Inflammatory macrophage treated with lipopolysaccharide for 4 hours (primary cell): ENCODE measurements at regions not wholly inside any gene's neighbourhood (a gene's known extent, or its start where the extent isn't known, plus 50 kb on each side); places are given as distances from the start of the nearest gene placed in this dataset.

ENCODE experiments used
- DNase-seq: peaks from one replicate; pipeline ENCODE4 v3.0.0-alpha.2; 2020

DNA sequence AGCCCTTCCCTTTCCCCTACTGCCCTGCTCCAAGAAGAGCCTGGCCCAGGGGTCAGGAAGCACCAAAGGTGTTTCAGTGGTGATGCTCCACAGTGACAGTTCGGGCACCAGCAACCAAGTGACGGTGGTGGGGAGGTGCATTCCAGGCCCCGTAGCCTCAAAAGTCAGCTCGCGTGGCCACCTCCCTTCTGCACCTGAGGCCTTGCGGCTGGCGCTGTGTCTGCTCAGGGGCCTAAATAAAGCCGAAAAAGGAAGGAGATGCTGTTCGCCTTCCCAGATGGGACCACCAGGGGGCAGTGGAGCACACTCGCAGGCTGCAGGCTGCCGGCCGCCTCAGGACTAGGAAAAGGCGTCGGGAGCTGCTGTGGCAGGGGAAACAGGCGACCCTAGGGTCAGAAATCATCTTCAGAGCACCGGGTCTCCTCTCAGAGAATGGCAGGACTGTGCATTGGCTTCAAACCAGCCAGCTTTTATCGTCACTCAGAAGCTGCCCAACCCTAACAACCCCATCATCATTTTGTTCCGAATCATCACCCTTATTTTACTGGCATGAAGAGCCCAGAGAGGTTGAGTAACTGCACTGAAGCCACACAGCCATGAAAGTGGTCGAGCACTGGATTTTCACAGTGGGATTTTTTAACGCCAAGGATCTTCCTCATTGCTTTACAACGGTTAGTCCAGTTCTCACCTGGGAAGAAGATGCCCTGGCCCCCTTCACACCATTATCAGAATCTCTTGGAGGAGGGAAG is 213.0 kb upstream of the CELF4 start:
- peak; percentile 23 for DNase-seq

DNA sequence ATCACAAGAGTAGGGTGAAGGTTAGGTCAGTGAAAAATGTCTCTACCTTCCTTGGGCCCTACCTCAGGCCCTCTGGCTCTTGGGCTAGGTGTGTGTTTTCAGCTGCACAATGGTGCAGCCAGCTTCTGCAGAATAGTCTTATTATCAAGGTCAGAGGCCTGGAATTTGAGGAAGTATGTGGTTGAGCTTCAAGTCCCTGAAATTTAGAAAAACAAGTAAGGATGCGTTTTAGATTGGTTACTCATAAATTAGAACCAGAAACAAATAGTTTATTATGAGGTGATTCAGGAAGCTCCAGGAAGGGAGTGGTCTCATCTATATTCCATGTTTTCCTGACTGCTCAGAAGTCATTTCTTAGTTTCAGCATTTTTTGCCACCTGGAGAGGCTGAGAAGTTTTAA is 204.2 kb upstream of the CELF4 start:
- DNase-seq = no peak

DNA sequence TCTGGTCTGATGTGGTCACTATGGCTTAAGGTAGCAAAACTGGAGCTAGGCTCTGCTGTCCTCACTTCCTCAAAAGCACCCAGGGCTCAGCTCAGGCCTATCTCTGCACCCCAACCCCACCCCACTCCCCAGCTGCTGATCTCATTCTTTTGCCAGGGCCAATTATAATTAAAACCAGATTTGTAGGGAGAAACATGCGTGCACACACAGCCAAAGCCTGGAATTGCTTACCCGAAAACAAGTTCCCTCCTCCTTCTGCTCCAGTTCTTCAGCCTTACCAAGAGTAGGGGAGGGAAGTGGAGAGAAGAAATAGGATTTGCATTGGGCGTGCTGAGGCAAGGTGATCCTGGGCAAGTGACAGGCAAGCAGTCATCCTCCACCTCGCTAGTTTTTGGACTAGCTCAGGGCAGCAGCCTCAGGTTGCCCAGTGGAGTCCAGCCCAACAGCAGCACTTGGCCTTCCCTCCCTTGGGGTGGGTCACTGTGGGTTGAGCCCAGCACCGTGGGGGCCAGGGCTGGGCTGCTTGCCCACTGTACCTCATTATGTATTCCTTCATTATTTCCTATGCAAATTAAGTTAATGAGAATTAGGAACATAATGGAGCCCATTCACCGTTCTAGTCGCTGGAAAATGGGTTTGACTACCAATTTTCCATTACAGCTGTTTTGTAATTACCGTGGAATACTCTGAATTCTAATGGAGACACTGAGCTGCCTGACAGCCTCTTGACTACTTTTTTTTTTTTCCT is 199.1 kb upstream of the CELF4 start:
- DNase-seq = no peak

DNA sequence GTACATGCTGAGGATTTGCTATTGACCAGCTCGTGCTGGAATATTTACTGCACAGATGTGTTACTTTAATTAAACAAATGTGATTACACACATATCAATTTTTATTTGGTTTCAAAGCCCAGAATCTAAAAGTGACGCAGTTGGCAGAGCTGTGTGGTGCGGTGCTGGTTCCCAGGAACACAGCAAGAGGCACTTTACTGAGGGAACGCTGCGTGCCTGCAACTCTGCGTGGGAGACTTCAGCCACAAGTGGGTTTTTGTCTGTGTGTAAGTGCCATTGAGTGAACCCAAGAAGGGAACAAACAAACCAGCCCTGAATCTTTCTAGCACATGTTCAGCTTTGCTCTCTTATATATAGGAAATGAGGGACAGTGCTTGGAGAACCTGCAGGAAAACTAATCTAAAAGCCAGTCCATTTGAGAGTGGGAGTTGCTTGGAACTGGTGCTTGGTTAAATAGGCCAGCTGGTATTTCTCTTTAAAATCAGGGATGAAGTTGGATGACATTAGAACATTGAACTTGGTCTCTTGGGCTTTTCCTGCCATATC is 196.6 kb upstream of the CELF4 start:
- DNase-seq = no peak

DNA sequence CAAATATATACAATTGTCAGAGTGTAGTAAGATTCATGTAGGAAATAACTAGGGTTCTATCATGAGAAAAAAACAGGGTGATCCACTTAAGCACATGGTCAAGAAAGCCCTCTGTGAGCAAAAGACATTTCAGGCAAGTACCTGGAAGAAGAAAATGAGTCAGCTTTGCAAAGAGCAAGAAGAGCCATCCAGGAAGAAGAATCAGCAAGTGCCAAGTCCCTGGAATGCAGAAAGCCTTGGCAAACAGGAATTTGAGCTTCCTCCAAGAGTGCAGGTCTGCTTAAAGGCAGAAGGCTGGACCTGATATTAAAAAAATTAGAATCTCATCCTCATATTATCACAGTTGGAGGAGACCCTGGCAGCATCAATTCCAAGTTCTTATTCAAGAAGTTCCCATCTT is 188.5 kb upstream of the CELF4 start:
- no peak for DNase-seq

DNA sequence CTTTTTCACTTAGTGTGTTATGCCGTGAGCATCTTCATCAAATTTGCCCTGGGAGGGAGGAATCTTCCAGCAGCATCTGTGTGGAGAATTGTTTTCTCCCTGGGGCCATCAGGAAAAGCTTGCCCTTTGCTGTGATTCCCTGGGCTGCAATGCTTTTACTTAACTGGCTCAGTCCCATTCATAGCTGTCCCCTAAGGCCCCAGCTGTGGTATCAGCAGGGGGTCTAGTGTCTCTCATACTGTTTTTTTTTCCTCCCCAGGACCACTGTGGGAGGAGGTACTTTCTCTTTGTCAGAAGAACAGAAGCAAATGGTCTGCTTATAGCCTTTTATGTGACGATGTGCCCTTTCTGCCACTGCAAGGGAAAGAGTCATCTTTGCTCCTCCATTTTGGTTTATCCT is 176.8 kb upstream of the CELF4 start:
- no peak for DNase-seq

DNA sequence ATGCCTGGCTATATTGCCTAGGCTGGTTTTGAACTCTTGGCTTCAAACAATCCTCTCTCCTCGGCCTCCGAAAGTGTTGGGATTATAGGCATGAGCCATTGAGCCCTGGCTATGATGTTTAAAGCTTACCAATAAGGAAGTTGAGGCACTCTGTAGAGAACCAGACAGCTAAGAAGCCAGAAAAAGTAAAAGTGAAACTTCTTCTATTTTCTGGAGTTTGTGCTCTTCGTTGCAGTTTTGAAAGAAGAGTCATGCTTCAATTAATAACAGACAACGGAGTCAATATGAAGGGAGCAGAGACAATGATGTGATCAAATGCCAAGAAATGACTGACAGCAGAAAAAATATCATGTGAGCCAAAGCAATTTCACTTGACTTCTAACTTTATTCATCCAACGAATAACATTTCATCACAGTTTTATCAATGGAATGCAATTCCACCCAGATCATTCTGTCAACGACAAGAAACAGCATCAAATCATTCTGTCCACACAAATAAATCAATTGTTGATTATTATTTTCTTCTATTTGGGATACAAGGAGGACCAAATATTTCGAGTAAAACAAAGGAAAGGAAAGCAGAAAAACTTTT is 175.5 kb upstream of the CELF4 start:
- no peak for DNase-seq

DNA sequence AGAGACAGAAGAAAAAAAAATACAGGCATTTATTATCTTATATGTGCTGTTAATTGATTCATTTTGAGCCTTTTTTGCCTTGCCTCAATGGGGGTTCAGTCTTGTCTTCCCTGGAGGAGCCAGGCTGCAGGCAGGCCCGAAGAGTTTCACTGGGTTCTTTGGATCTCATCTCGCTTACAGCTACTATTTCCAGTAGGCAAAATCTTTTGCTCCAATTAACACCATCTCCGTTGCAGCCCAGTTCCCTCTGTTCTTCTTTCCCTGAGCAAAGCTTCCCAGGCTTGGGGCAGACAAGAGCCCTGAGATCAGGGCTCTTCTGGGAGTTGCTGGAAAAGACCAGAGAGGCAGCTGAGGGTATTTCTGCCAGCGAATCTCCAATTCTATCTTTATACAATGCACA is 168.8 kb upstream of the CELF4 start:
- DNase-seq = no peak

DNA sequence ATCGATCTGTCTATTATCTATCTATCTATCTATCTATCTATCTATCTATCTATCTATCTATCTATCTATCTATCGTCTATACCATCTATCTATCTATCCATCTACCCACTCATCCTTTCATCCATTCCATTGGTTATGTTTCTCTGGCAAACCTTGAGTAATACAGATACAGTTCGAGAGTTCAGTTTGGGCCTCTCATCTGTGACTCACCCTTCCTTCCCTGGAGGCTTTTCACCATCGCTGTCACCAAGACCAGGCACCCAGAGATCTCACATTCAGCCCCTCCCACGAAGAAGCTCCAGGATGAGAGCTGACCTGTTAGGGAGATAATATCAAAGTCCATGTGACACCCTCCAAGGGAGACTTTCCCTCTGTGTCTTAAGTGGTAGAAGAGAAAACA is 164.1 kb upstream of the CELF4 start:
- DNase-seq = no peak

DNA sequence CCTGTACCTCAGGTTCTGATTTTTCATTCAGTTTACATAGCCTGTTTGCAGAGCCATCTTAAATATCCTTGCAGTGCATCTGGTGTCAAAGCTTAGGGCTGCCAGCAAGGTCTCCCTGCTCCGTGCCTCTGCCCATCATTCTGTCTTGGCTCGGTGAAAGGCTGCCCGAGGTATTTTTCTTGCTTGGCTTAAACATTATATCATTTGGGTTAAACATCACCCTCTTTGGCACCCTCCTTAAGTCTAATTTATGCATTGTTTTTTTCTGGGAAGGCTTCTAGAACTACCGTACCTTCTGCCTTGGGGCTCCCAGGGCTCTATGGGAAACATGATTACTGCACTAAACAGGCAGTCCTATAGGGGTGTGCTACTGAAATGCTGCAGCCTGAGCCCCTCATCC is 158.6 kb upstream of the CELF4 start:
- DNase-seq = no peak

DNA sequence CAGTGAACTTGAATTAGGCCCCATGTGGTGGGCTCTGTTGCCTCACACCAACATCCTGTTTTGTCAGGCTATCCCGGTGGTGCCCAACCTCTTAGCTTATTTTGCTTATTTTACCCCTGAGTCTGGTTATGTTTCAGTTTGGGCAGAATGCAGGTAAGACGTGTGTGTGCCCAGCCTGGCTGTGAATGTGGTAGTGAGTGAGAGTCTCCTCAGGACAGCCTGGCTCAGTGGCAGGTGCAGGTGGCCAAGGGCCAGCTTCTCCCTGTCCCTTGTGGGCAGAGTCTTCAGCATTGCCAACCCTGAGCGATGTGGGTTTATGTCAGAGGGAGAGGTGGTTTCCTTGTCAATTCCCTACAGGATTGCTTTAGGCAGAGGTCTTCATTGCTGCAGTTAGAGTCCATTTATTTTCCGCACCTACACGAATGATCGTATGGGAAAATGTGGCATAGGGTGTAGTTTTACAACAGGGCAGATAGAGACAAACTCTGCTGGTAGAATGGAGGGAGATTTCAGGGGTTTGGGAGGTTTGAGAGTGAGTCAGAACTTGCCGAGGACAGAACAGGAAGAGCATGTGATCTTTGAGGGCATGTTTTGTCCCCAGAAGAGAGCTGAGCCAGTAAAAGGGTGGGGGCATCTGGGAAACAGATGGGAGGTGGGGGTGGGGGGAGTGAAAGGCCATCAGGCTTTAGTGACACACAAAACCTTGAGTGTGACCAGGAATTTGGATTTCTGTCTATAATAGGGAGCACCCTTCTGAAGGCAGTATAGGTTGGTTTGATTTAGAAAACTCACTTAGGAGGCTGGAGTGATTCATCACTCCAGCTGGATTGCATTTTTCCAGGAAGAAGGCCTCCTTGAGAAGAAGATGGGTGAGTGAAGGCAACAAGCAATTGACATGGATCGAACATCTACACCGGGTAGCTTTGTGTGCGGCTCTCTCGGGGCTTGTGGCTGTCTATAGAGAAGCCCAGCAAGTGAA is 156.2 kb upstream of the CELF4 start:
- DNase-seq = peak; percentile 2

DNA sequence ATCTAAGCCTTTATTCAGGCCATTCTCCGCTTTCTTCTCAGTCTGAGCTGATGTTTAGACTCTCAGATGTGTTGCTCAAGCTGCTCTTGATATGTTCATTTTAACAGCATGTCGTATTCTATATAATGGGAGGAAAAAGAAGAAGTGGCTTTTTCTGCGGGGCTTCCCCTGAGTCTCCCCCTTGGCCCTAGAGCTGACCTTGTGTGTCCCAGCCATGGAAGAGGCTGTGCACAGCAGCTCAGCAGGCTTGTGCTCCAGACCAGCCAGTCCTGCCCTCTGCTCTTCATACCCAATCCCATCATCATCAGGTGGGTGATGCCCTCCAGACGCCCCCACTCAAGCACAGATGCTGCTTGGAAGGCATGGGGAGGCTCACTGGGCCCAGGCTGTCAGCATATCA is 155.1 kb upstream of the CELF4 start:
- peak; percentile 62 for DNase-seq

DNA sequence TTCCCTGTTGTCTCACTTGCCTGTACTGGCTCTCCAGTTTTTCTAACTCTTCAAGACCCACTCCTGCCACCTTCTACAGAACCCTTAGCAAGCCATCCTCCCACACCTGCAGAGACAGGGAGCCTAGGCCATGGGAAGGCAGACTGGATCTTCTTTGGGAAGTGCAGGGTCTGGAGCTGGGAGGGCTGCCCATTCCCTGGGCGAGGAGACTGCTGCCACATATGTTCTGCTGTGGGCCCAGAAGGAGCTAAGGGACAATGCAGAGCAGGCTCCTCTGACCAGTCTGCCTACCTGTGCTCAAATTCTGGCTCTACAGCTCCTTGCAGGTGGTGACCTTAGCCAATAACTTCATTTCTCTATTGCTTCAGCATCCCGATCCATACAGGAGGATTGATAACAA is 152.1 kb upstream of the CELF4 start:
- DNase-seq = no peak

DNA sequence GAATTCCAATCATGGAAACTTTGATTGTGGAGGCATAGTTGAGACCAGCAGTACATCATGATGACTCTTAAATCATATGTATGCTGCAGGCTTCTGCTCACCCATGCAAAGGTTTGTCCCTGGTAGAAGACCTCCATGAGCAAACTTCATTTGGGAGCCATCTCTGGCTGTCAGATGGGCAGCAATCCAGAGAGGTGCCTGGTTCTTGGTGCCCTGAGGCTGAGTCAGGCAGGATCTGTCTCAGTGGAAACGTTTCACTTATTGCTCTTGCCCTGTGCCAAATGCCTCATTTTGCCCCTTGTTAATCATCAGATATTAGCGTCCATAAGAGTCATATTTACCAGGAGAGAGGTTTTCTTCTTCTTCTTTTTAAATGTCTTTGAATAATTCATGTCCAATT is 151.5 kb upstream of the CELF4 start:
- DNase-seq = no peak

DNA sequence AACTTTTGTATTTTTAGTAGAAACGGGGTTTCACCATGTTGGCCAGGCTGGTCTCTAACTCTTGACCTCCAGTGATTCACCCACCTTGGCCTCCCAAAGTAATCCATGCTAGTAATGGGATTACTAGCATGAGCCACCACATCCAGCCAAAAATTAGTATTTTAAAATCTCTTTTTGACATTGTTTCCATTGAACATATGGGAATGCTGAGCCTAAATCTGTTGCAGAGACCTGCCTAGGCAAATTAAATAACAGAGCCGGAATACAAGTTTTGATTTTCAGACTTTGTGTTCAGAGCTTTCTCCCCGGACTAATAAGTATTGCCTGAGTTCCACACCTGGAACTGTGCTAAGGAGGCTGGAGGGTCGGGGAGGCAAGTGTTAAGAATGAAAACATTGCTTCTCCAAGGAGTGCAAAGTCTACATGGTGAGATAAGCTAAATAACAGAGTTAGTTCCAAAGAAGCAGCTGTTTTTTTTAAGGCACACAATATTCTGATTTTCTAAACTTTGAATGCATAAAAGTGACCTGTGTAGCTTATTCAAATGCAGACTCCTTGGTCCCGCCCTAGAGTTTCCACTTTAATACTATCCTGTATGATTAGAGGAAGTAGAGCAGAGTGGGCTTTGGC is 150.6 kb upstream of the CELF4 start:
- no peak for DNase-seq

DNA sequence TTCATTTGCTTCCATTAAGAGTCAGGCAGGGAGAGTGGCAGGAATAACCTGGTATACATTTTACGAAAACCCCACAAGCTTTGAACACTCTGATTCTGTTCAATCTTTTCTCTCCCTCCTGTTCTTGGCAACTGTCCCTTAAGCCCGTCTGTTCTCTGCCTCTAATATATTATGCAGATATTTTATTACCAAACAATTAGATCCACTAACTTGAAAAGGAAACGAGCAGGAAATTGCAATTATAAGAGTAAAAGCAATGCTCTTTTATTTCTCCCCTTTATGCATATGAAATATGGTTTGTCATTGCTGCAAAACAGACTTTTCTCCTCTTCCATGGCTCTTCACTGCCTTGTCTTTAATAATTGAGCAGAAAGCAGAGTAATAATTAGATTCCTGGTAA is 149.1 kb upstream of the CELF4 start:
- no peak for DNase-seq

DNA sequence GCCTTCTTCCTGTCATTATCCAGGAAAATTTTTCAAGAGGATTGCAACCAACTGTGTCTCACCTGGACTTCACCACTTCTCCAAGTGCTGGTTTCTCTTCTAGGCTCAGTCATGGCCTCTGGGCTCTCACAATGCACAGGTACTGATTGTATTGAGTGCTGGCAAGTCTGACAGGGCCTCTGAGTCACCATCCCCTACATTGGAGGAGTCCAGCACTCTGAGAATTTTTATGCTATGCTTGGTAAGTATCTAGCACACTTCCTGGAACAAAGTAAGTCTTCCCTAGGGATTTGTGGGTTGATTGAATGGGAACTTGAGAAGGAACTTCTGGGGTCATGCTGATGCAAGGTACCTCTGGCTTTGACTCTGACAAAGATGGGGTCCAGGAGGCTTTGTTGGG is 147.2 kb upstream of the CELF4 start:
- no peak for DNase-seq

DNA sequence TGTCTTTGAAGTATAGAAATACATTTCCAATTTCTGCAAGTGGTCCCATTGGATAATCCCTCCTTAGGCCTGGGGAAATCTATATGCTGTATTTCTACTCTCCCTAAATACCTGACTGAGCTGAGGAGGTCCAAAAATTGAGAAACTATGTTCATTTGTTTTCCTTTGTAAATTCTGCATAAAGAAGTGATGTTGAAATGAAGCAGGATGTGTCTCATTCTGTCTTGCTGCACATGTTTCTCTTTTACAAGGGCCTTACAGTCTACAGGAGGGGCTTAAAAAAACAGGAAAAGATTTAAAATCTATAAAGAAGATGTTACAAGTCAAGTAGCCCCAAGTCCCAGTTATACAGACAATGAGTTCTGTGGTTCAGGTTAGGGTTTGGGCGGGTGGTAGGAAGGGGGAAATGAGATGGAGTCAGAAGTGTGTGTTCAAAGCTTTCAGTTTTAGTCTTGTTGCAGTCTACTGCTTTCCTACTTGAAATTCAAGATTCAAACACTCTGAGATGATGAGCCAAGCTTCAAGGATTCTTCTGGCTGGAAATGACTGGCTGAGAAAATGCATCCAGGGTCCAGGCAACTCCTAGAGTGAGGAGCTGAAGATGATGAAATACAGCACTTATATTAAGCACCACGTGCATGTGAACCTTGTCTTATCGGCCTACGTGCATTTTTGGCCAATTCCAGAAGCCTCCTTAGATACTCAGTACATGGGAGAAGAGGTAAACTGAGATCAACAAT is 146.3 kb upstream of the CELF4 start:
- DNase-seq = no peak

DNA sequence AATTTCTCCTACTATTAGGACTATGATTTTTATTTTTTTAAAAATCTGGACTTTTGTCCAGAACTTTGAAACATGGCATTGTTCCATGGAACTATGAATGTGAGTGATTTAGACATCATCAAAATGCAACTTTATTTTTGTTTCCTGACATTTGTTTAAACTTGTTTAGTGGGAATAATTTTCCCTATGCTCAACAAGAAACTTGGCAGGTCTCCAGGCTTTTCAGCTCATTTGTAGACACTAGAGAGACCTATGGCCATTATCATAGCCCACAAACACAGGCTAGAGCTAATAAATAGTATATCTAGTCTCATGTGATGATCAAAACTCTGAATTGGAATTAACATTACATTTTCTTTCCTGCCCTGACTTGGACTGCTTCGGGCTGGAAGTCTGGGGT is 145.1 kb upstream of the CELF4 start:
- DNase-seq = no peak

DNA sequence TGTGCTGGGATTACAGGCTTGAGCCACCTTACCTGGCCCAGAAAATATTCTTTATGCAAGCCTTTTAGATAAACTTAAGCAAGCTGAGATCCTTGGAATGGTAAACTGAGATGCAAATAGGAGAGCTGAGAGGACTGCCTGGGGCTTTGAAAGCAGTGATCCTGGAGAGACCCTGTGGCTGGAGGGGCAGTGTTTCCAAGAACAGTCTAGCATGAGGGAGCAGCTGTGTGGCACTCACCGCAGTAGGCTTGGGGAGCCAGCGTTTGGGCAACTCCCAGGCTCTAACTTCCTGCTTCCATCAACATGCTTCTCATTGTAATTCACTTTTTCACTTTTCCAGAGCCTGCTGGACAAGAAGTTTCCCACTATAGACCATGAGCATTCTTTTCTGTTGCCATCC is 144.1 kb upstream of the CELF4 start:
- DNase-seq = no peak

DNA sequence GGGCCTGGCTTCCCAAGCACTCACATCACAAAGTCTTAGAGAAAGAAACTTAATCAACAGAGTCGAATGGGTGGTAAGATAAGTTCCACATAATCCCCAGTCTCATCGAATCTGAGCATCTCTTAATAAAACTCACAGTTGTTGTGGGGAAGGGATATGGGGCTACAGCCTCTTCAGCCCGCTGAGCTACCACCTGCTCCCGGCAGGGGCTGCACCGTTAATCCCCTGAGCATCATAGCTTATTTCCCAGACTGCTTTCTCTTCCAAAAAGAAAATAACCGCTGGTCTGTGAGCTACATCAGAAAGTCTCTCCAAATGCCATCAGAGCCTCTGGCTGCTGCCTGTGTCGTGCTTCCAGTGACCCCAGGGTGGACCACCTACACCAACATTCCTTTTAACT is 139.4 kb upstream of the CELF4 start:
- DNase-seq = no peak

DNA sequence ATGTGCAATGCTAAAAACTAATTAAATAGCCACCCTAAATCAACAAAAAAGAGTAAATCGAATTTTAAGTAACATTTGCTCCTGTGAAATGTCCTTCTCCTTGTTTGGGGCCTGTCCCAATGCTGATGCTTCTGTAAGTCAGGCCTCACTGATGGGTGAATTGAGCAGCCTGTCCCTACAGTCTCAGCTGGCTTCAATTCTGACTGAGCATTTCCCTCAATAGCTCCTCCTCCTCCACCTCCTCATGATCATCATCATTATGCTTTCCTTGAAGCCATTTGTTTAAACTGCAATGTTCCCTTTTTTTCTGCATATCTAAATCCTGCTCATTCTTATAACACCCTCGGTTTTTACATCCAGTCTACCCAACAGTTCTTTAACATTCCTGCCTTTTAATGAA is 137.2 kb upstream of the CELF4 start:
- DNase-seq = no peak
